ENCODE measurements at regions not wholly inside any gene's neighbourhood (a gene's known extent, or its start where the extent isn't known, plus 50 kb on each side); places are given as distances from the start of the nearest gene placed in this dataset.

GRCh38 chr13:28568286-28568685 is 73.4 kb upstream of the FLT1 start:
- TF ChIP-seq, protein P1, sequence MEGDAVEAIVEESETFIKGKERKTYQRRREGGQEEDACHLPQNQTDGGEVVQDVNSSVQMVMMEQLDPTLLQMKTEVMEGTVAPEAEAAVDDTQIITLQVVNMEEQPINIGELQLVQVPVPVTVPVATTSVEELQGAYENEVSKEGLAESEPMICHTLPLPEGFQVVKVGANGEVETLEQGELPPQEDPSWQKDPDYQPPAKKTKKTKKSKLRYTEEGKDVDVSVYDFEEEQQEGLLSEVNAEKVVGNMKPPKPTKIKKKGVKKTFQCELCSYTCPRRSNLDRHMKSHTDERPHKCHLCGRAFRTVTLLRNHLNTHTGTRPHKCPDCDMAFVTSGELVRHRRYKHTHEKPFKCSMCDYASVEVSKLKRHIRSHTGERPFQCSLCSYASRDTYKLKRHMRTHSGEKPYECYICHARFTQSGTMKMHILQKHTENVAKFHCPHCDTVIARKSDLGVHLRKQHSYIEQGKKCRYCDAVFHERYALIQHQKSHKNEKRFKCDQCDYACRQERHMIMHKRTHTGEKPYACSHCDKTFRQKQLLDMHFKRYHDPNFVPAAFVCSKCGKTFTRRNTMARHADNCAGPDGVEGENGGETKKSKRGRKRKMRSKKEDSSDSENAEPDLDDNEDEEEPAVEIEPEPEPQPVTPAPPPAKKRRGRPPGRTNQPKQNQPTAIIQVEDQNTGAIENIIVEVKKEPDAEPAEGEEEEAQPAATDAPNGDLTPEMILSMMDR (IDR thresholded peaks at IDR 0.05), result no peak
- TF ChIP-seq POLR2A (IDR thresholded peaks at IDR 0.05) (no peak), EP300 (IDR thresholded peaks at IDR 0.05) (no peak), POLR2AphosphoS5 (IDR thresholded peaks at IDR 0.05) (no peak)

Measured in upper lobe of left lung (tissue), 4 donors.